Activated CD8-positive, alpha-beta memory T cell treated with anti-CD3 and anti-CD28 coated beads, Interleukin-2, amount 10 ng/mL, durations not matched to agents 7 days and 5 days (primary cell): ENCODE measurements at regions not wholly inside any gene's neighbourhood (a gene's known extent, or its start where the extent isn't known, plus 50 kb on each side); places are given as distances from the start of the nearest gene placed in this dataset.
"Not testable (repeated sequence)": the region's sequence is repeated elsewhere in the genome, so short reads cannot be mapped to it uniquely, and the experiment has no call there.

Experiments
- ATAC-seq: fragments of 150-1000 bp; cut with Tn5 transposase; one replicate; pipeline ENCODE4 v1.10.0; 2021; ENCODE audit warnings: moderate library complexity
- CTCF ChIA-PET: fragments of 350-600 bp; sonication (Branson Sonifier 250); formaldehyde crosslinking; loops from one replicate; lab custom pipeline; 2021; ENCODE audit warnings: antibody characterized with exemption; lab: Charles Lee
- DNase-seq: peaks from one replicate; pipeline ENCODE4 v3.0.0-alpha.2; 2020
- H3K27ac Mint-ChIP-seq: one replicate; pipeline ENCODE4 v1.8.0; 2021; ENCODE audit warnings: mild to moderate bottlenecking, mixed read lengths
- H3K27me3 Mint-ChIP-seq: one replicate; pipeline ENCODE4 v1.8.0; 2021; ENCODE audit warnings: mixed read lengths
- H3K36me3 Mint-ChIP-seq: one replicate; pipeline ENCODE4 v1.8.0; 2021; ENCODE audit warnings: mild to moderate bottlenecking, mixed read lengths
- H3K4me1 Mint-ChIP-seq: one replicate; pipeline ENCODE4 v1.8.0; 2021; ENCODE audit warnings: mixed read lengths
- H3K4me3 Mint-ChIP-seq: one replicate; pipeline ENCODE4 v1.8.0; 2021; ENCODE audit warnings: mild to moderate bottlenecking, moderate library complexity, mixed read lengths
- H3K9me3 Mint-ChIP-seq: one replicate; pipeline ENCODE4 v1.8.0; 2022; ENCODE audit warnings: low read depth, mixed read lengths

DNA sequence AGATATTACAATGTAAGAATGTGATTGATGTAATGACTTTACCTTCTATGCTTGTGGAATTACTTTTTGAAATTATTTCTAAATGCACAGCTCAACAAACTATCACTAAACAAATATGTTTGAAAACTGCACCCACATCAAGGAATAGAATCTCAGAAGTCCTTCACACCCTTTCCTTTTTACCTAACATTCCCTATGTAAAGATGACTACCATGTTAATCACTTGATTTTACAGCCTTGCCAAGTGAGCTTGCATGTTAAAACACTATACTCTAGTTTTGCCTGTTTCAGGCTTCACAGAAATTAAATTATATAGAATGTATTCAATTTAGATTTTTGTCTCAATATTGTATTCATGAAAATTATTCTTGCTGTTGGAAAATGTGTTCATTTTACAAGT, 1169.4 kb upstream of the CELF2 start:
- Mint-ChIP-seq H3K4me3 (no peak overlapping the region), H3K4me1 (no peaks in the 10 kb centered on the region), H3K36me3 (no peaks in the 10 kb centered on the region)

DNA sequence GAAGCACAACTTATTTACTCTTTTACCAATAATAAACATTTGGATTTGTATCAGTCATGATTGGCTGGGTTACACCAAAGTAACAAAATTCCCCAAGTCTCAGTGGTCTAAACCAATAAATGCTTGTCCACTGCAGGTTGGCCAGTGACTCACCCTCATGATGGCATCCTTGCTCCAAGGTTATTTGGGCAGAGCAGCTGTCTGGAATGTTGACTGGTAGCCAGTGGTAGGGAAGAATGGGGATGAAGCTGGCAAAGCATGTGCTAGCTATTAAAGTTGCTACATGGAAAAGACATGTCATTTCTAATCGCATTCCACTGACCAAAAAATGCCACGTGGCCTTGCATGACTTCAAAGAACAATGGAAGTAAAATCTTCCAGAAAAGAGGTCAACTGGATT, 1168.7 kb upstream of the CELF2 start:
- ATAC-seq, result no peak
- H3K27me3 Mint-ChIP-seq, result no peaks in the 10 kb centered on the region
- CTCF ChIA-PET, result no interaction called here
- no peak for DNase-seq
- H3K36me3 Mint-ChIP-seq, result no peaks in the 10 kb centered on the region
- H3K4me1 Mint-ChIP-seq, result no peaks in the 10 kb centered on the region
- peaks cover 13% of the 10 kb centered on the region for H3K9me3 Mint-ChIP-seq
- no peak overlapping the region for H3K27ac Mint-ChIP-seq
- H3K4me3 Mint-ChIP-seq, result no peak overlapping the region

More for the DNA sequence above, 1169.4 kb upstream of the CELF2 start:
- DNase-seq, result no peak
- ATAC-seq, result no peak
- H3K27me3 Mint-ChIP-seq, result no peaks in the 10 kb centered on the region
- CTCF ChIA-PET, result no interaction called here
- peaks cover 10% of the 10 kb centered on the region for H3K9me3 Mint-ChIP-seq
- H3K27ac Mint-ChIP-seq, result no peak overlapping the region

DNA sequence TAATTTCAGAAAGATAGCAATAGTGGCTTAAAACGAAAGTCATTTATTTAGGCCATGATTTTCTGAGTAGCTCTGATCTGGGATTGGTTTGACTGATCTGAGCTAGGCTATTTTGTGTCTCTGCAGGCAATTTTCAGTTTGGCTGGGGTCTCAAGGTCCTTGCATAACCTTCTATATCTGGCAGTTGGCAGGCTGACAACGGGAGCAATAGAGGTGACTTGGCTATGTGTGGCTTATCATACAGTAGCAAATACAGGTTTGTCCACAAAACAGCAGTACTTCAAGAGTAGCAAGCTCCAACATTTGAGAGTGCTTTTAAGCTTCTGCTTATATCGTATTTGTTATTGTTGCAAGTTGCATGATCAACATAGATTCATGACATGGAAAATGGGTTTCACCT, 1167.3 kb upstream of the CELF2 start:
- CTCF ChIA-PET, result no interaction called here

DNA sequence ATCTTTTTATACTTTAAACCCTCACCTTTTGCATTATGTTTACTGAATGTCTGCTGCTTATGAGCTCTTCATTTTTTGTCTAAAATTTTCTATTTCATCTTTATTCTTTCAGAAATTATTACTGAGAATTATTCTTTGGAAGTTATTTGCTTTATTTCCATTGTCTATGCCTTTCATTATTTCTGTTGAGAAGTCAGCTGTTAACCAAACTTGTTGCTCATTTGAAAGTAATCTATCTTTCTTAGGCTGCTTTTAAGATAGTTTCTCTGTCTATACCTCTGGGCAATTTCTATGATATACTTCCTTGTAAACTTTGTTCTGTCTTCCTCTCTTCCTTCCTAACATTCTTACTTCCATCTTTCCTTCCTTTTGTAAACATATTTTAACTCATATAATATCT, 1165.9 kb upstream of the CELF2 start:
- CTCF ChIA-PET, result no interaction called here
- Mint-ChIP-seq H3K9me3 (peaks cover 11% of the 10 kb centered on the region), H3K36me3 (no peaks in the 10 kb centered on the region), H3K27me3 (no peaks in the 10 kb centered on the region), H3K4me3 (no peak overlapping the region), H3K4me1 (no peaks in the 10 kb centered on the region), H3K27ac (no peak overlapping the region)
- ATAC-seq (no peak), DNase-seq (no peak)

More for the DNA sequence above, 1167.3 kb upstream of the CELF2 start:
- Mint-ChIP-seq H3K4me3 (no peak overlapping the region), H3K9me3 (peaks cover 10% of the 10 kb centered on the region), H3K27me3 (no peaks in the 10 kb centered on the region), H3K27ac (no peak overlapping the region), H3K36me3 (no peaks in the 10 kb centered on the region), H3K4me1 (no peaks in the 10 kb centered on the region)
- ATAC-seq (no peak), DNase-seq (no peak)

DNA sequence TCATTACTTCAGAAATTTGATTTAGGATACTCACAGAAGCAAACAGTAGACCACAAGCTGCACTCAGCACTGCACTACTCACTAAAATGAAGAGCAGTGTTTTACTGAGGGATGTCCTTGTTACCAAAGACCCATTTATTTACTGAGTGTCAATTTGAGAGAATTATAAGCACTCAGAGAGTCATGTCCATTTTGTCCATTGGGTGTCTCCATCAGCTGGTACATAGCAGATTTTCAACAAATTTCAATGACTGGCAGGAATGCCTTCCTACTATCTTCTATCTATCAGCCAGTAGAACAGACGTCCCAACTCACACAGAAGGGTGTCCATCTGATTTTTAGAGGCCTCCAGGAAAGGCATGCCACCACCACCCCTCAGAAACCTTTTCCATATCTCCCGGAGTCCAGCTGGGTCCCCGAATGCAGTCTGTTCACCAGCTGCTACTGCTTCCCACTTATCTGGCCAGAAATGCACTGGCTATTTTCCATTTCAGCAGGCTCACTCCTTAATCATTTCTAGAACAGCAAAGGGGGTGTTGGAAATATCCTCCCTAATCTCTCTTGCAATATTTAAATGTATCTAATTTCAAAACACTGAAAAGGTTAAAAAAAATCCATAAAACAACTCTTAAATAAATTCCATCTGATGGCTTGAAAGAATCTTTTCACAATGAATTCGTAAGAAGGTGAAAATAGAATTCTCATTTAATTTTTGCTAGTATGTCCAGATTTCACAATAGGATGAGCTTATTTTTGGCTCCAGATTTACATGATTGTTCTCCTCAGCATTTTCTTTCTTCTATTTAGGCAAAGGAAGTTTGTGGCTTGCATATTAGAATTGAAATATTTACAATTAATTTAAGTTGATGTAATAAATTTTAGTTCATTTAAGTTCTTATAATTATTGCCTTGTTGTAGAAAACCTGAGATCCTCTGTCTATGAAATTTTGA, 1164.0 kb upstream of the CELF2 start:
- Mint-ChIP-seq H3K4me1 (no peaks in the 10 kb centered on the region), H3K36me3 (no peaks in the 10 kb centered on the region), H3K4me3 (no peak overlapping the region), H3K27me3 (no peaks in the 10 kb centered on the region), H3K9me3 (peaks cover 12% of the 10 kb centered on the region), H3K27ac (no peak overlapping the region)
- DNase-seq (no peak), ATAC-seq (no peak)
- CTCF ChIA-PET, result no interaction called here

DNA sequence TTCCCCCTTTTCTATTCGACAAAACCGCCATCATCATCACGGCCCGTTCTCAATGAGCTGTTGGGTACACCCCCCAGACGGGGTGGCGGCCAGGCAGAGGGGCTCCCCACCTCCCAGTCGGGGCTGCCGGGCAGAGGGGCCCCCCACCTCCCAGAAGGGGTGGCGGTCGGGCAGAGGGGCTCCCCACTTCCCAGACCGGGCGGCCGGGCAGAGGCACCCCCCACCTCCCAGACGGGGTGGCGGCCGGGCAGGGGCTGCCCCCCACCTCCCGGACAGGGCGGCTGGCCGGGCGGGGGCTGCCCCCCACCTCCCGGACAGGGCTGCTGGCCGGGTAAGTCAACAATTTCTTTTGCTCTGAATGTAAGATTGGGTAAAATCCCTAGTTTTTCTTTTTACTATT, 1162.2 kb upstream of the CELF2 start:
- DNase-seq, H3K36me3 Mint-ChIP-seq, H3K4me1 Mint-ChIP-seq, H3K4me3 Mint-ChIP-seq, H3K27ac Mint-ChIP-seq, CTCF ChIA-PET, ATAC-seq, H3K27me3 Mint-ChIP-seq: not testable (repeated sequence)
- peaks cover 12% of the 10 kb centered on the region for H3K9me3 Mint-ChIP-seq

DNA sequence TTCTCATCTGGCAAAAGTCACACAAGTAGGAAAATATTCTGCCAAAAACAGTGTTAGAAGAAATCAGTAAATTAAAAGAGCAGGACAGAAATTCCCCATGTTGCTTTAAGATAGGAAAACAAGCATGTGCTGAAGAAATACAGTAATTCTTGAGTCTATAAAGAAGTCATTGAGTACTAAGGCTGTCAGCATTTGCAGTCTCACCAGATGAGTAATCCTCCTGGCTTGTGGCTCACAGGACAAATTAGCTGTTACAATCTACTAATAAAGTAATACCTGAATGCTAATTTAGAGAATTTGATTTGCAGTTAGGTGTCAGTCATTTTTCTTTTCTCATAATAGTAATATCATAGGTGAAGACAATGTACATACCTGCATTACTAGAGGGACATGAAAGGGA, 1158.9 kb upstream of the CELF2 start:
- H3K4me1 Mint-ChIP-seq, result no peaks in the 10 kb centered on the region
- peaks cover 12% of the 10 kb centered on the region for H3K9me3 Mint-ChIP-seq
- H3K36me3 Mint-ChIP-seq, result no peaks in the 10 kb centered on the region
- H3K27me3 Mint-ChIP-seq, result no peaks in the 10 kb centered on the region
- CTCF ChIA-PET, result no interaction called here
- ATAC-seq, result no peak
- no peak overlapping the region for H3K27ac Mint-ChIP-seq
- no peak for DNase-seq
- H3K4me3 Mint-ChIP-seq, result no peak overlapping the region

DNA sequence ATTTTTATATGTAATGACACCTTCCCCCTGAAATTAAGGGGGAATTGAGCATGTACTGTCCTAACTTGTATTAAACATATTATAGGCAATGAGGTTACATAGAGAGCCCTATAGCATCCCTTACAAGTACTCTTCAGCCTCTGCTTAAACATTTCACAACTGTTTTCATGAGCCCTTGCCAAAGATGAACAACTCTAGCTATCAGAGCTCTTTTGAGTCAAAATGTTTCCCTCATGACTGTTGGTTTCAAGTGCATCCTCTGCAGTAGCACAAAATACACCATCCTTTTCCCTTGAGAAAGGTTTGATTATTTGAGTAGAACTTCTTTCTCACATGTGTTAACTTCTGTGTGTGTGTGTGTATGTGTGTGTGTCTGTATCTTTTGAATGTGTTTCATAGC, 1157.6 kb upstream of the CELF2 start:
- no peaks in the 10 kb centered on the region for H3K4me1 Mint-ChIP-seq
- CTCF ChIA-PET, result no interaction called here
- no peak for DNase-seq
- peaks cover 10% of the 10 kb centered on the region for H3K9me3 Mint-ChIP-seq
- ATAC-seq, result no peak
- H3K36me3 Mint-ChIP-seq, result no peaks in the 10 kb centered on the region
- no peak overlapping the region for H3K27ac Mint-ChIP-seq
- H3K4me3 Mint-ChIP-seq, result no peak overlapping the region
- no peaks in the 10 kb centered on the region for H3K27me3 Mint-ChIP-seq

DNA sequence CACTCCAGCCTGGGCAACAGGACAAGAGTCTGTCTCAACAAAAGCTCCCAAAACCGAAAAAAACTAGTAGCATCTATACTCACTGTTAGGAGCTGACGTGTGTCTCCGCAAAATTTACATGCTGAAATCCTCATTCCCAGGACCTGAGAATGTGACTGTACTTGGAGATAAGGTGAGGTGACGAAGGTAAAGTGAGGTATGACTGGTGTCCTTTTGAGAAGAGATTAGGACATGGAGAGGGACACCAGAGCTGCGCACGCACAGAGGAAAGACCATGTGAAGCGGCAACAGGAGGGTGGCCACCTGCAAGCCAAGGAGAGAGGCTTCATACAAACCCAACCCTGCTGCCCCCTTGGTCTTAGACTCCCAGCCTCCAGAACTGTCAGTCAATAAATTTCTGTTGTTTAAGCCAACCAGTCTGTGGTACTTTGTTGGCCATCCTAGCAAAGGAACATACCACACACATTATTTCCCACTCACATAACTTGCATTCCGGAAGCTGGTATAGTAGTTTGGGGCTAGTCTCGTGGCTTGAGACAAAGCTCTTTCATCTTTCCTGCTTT, 1154.0 kb upstream of the CELF2 start:
- CTCF ChIA-PET, result no interaction called here
- H3K27ac Mint-ChIP-seq, result no peak overlapping the region
- H3K9me3 Mint-ChIP-seq, result peaks cover 8% of the 10 kb centered on the region
- ATAC-seq, result no peak
- no peaks in the 10 kb centered on the region for H3K4me1 Mint-ChIP-seq
- no peak for DNase-seq
- no peaks in the 10 kb centered on the region for H3K27me3 Mint-ChIP-seq
- H3K4me3 Mint-ChIP-seq, result no peak overlapping the region
- H3K36me3 Mint-ChIP-seq, result no peaks in the 10 kb centered on the region

DNA sequence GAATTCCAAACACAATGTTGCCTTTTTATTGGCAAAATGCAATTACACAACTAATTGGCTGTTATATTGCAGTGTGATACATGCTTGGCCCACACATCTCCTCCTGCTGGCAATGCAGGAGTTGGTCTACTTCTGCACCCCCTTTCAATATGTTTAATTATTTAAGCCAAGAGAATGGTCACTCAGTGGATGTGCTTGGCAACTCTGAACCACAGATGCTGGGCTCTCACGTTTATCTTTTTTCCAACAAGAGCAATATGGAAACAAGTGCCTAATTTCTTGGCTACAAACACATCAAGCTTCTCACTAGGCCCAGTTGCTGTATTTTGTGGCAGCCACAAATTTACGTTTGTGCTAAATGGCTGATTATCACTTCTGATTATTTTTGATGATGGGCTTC, 1149.2 kb upstream of the CELF2 start:
- ATAC-seq (no peak), DNase-seq (no peak)
- H3K27me3 Mint-ChIP-seq, result no peaks in the 10 kb centered on the region
- no peaks in the 10 kb centered on the region for H3K4me1 Mint-ChIP-seq
- CTCF ChIA-PET, result no interaction called here
- H3K4me3 Mint-ChIP-seq, result no peak overlapping the region
- H3K27ac Mint-ChIP-seq, result no peak overlapping the region
- peaks cover 2% of the 10 kb centered on the region for H3K9me3 Mint-ChIP-seq
- H3K36me3 Mint-ChIP-seq, result no peaks in the 10 kb centered on the region

DNA sequence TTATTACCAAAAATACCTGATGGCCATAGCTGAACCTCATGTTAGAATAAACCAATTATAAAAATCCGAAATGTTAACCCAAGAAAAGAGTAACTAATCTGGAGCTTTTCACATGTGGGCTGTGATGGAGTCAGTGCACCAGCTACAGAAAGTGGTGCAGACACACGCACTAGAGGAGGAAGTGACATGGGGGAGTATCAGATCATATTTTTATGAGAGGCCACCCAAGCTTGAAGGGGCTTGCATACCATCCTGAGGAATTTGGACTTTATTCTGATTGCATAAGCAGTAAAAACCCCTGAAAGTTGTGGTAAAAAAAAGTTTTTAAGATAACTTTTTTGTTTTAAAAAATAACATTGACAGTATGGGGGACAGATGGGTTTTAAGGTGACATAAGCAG, 1148.5 kb upstream of the CELF2 start:
- CTCF ChIA-PET, result no interaction called here
- DNase-seq, result no peak
- ATAC-seq, result no peak
- Mint-ChIP-seq H3K9me3 (peaks cover 2% of the 10 kb centered on the region), H3K27me3 (no peaks in the 10 kb centered on the region), H3K4me1 (no peaks in the 10 kb centered on the region), H3K27ac (no peak overlapping the region), H3K4me3 (no peak overlapping the region), H3K36me3 (no peaks in the 10 kb centered on the region)

DNA sequence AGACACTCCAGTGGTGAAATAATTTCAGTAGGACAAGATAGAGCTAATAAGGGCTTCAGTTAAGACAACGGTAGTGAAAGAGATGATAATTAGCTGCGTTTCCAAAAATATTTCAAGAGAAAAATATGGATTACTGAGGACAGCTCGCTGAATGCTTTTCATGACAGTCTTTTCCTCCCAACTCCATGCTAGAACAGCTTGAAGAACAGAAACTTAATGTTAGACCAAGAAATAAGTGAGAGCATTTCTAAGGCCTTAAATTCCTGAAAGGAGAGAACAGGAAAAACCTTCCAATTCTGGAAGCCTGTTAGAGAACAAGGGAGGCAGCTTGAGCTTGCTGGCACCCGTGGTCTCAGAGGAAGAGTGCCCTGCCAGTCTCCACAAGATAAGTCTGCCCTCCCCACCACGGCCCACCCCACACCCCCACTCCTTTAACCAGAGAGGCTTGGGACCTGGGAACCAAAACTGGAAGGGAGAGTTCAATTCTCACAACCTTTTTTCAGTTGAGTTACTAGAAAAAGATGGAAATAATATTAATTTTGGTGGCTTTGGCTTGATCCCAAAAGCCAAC, 1148.0 kb upstream of the CELF2 start:
- Mint-ChIP-seq H3K4me3 (no peak overlapping the region), H3K4me1 (no peaks in the 10 kb centered on the region), H3K27me3 (no peaks in the 10 kb centered on the region), H3K9me3 (peaks cover 2% of the 10 kb centered on the region), H3K27ac (no peak overlapping the region), H3K36me3 (no peaks in the 10 kb centered on the region)
- ATAC-seq (no peak), DNase-seq (no peak)
- CTCF ChIA-PET, result interaction anchor here (0.6 kb wide), 1 partner anchor 1103 kb away, joined by 3 read pairs; no protein-coding TSS in a partner anchor

DNA sequence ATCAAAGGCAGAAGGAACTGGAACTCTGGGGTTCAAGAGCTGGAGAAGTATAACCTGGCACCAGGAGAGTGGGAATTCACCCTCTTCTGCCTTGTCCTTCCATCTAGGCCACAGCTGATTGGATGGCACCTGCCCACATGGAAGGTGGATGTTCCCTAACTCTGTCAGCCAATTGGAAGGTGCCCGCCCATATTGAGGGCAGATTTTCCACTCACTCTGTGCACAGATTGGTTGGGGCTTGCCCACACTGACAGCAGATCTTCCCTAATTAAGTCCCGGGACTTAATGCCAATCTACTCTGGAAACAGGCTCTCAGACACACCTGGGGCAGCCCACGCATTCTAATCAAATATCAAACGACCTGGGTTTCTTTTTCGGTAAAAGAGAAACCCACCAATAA, 1142.3 kb upstream of the CELF2 start:
- no peak overlapping the region for H3K27ac Mint-ChIP-seq
- H3K9me3 Mint-ChIP-seq, result peaks cover 4% of the 10 kb centered on the region
- no peaks in the 10 kb centered on the region for H3K4me1 Mint-ChIP-seq
- H3K4me3 Mint-ChIP-seq, result no peak overlapping the region
- no peaks in the 10 kb centered on the region for H3K27me3 Mint-ChIP-seq
- no peak for DNase-seq
- CTCF ChIA-PET, result no interaction called here
- H3K36me3 Mint-ChIP-seq, result no peaks in the 10 kb centered on the region
- no peak for ATAC-seq

DNA sequence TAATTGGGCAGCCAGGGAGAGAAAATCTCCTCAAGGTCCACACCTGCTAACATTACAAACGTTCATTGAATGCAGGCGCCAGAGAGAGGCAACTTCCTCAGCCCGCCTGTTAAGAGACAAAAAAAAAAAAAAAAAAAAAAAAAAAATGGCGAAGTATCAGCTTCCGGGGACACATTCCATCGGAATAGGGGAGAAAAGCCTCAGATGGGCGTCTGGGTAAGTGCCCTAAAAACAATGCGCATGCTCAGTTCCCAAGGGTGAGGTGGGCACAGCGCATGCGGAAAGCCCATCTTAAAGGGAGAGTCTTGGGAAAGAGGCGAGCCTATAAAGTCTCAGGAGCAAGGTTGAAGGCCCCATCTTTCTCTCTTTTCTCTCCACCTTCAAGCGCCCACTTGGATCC, 1139.7 kb upstream of the CELF2 start:
- ATAC-seq, result no peak
- Mint-ChIP-seq H3K4me3 (no peak overlapping the region), H3K9me3 (peaks cover 6% of the 10 kb centered on the region), H3K36me3 (no peaks in the 10 kb centered on the region), H3K4me1 (no peaks in the 10 kb centered on the region), H3K27ac (no peak overlapping the region), H3K27me3 (no peaks in the 10 kb centered on the region)
- CTCF ChIA-PET, result no interaction called here
- DNase-seq, result no peak
